Epithelial cell of proximal tubule (primary cell): ENCODE measurements at regions not wholly inside any gene's neighbourhood (a gene's known extent, or its start where the extent isn't known, plus 50 kb on each side); places are given as distances from the start of the nearest gene placed in this dataset.

Experiments
- DNase-seq: peaks from one replicate; pipeline ENCODE4 v3.0.0-alpha.2; 2011; ENCODE audit warnings: low read depth
- H3K4me3 ChIP-seq: 2 replicates; pipeline ENCODE4 v1.5.1; 2011; ENCODE audit warnings: low read depth, mild to moderate bottlenecking, low read length
- CTCF ChIP-seq: conservative IDR thresholded peaks from 2 replicates; pipeline ENCODE4 v1.5.1; 2012; ENCODE audit warnings: low read depth, mild to moderate bottlenecking, low read length

- DNase-seq = no peak
- no peak overlapping the region for H3K4me3 ChIP-seq
- TF ChIP-seq CTCF = no peak
These were observed 467.4 kb downstream of the TRIML1 start for GRCh38 chr4:188606635-188607034.

- H3K4me3 ChIP-seq = no peak overlapping the region
- no peak for DNase-seq
- no peak for TF ChIP-seq CTCF
These were observed 471.9 kb downstream of the TRIML1 start for GRCh38 chr4:188611143-188611542.

GRCh38 chr4:188612659-188613058 lies 473.4 kb downstream of the TRIML1 start:
- no peak overlapping the region for H3K4me3 ChIP-seq
- no peak for DNase-seq
- no peak for TF ChIP-seq CTCF

- peak; percentile 44 for DNase-seq
- no peak overlapping the region for H3K4me3 ChIP-seq
- TF ChIP-seq CTCF = no peak
These were observed 474.7 kb downstream of the TRIML1 start for GRCh38 chr4:188613976-188614375.

GRCh38 chr4:188619456-188620149 lies 480.4 kb downstream of the TRIML1 start:
- DNase-seq = no peak

GRCh38 chr4:188620608-188621007 lies 481.4 kb downstream of the TRIML1 start:
- TF ChIP-seq CTCF = no peak
- DNase-seq = no peak
- H3K4me3 ChIP-seq = no peak overlapping the region

More at GRCh38 chr4:188619456-188620149, 480.4 kb downstream of the TRIML1 start:
- no peak for TF ChIP-seq CTCF
- no peak overlapping the region for H3K4me3 ChIP-seq

GRCh38 chr4:188623314-188623854 lies 484.1 kb downstream of the TRIML1 start:
- DNase-seq = no peak
- H3K4me3 ChIP-seq = no peak overlapping the region
- no peak for TF ChIP-seq CTCF
